Esophagus muscularis mucosa (tissue), 4 donors: ENCODE measurements at regions not wholly inside any gene's neighbourhood (a gene's known extent, or its start where the extent isn't known, plus 50 kb on each side); places are given as distances from the start of the nearest gene placed in this dataset.

Experiments
- CTCF ChIP-seq, 3 experiments: fragments of 200-600 bp in 2 of 3; fragments of 450-650 bp in 1 of 3; sonication (generic) in 2 of 3; IDR thresholded peaks; one replicate each; pipeline ENCODE4 v1.5.1; 2017 to 2019; ENCODE audit warnings: antibody characterized with exemption in 3 of 3, mild to moderate bottlenecking in 2 of 3, moderate library complexity in 1 of 3
- EP300 ChIP-seq: sonication (generic); formaldehyde crosslinking; IDR thresholded peaks from one replicate; pipeline ENCODE4 v1.6.1; 2017; ENCODE audit warnings: antibody characterized with exemption
- POLR2A ChIP-seq: fragments of 450-650 bp; IDR thresholded peaks from one replicate; pipeline ENCODE4 v1.6.1; 2017; ENCODE audit warnings: antibody characterized with exemption, moderate library complexity, mild to moderate bottlenecking, low read depth
- POLR2AphosphoS5 ChIP-seq, 2 donors: sonication (generic); formaldehyde crosslinking; IDR thresholded peaks; one replicate each; pipeline ENCODE4 v1.6.1; 2017; ENCODE audit warnings: antibody characterized with exemption in 2 of 2

DNA sequence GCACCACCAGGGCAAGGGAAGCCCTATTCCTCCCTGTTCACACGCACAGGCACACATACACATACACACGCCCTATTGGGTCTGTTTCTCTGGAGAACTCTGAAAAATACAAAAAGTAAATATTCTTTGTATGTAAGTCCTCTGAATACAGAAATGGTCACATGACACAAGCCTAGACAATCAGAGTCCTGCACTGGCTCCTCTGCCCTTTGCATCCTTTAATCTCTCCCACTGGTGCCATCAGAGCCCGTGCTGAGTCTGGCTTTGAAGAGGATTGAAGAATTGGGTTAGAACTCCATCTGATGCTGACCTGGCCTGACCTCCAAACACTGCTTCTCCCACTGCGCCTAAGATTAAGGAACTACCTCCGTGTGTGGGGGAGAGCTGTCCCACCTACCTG, 273.2 kb upstream of the TBX3 start:
- TF ChIP-seq CTCF (IDR thresholded peaks at IDR 0.05) (no peak), EP300 (no peak), POLR2A (no peak), POLR2AphosphoS5 (IDR thresholded peaks at IDR 0.05) (no peak)
